ENCODE measurements at regions not wholly inside any gene's neighbourhood (a gene's known extent, or its start where the extent isn't known, plus 50 kb on each side); places are given as distances from the start of the nearest gene placed in this dataset.

GRCh38 chr6:21527731-21528130, 65.8 kb upstream of the SOX4 start:
- Histone ChIP-seq H3K9me3 (ENCODE audit: insufficient read depth, low read depth, low read length) (no peaks in the 10 kb centered on the region), H2AFZ (ENCODE audit: low read depth, low read length) (no peak overlapping the region), H3K79me2 (ENCODE audit: insufficient read depth, low read length) (no peaks in the 10 kb centered on the region), H3K4me2 (ENCODE audit: low read length) (no peak overlapping the region), H3K36me3 (ENCODE audit: insufficient read depth, low read length) (no peaks in the 10 kb centered on the region), H3K4me1 (ENCODE audit: insufficient read depth, low read length) (no peaks in the 10 kb centered on the region), H4K20me1 (ENCODE audit: insufficient read depth, low read length) (no peaks in the 10 kb centered on the region), H3K9ac (ENCODE audit: low read length) (no peak overlapping the region), H3K27ac (ENCODE audit: low read depth, low read length) (no peak overlapping the region), H3K4me3 (ENCODE audit: insufficient read depth, low read depth, low read length) (no peak overlapping the region), H3K27me3 (ENCODE audit: insufficient read depth, low read length) (no peaks in the 10 kb centered on the region)
- Mint-ChIP-seq H3K4me3 (ENCODE audit: unreplicated experiment) (no peak overlapping the region), H3K27me3 (ENCODE audit: low read depth, unreplicated experiment) (peaks cover 14% of the 10 kb centered on the region), H3K27ac (ENCODE audit: unreplicated experiment) (no peak overlapping the region), H3K4me1 (ENCODE audit: low read depth, unreplicated experiment) (no peaks in the 10 kb centered on the region), H3K9me3 (ENCODE audit: unreplicated experiment) (peaks cover 1% of the 10 kb centered on the region), H3K36me3 (ENCODE audit: low read depth, unreplicated experiment) (no peaks in the 10 kb centered on the region)
- FAIRE-seq = no peak
- TF ChIP-seq EZH2 (IDR thresholded peaks at IDR 0.05; ENCODE audit: insufficient read depth, low read length) = no peak
- no peak for TF ChIP-seq CTCF (IDR thresholded peaks at IDR 0.05; ENCODE audit: insufficient read depth, low read depth, low read length)
- DNase-seq (ENCODE audit: low read depth) = no peak

GRCh38 chr6:21529431-21529830, 64.1 kb upstream of the SOX4 start:
- Mint-ChIP-seq H3K27ac (ENCODE audit: unreplicated experiment) (no peak overlapping the region), H3K27me3 (ENCODE audit: low read depth, unreplicated experiment) (peaks cover 9% of the 10 kb centered on the region), H3K36me3 (ENCODE audit: low read depth, unreplicated experiment) (no peaks in the 10 kb centered on the region), H3K9me3 (ENCODE audit: unreplicated experiment) (peaks cover 1% of the 10 kb centered on the region), H3K4me3 (ENCODE audit: unreplicated experiment) (no peak overlapping the region), H3K4me1 (ENCODE audit: low read depth, unreplicated experiment) (peaks cover 9% of the 10 kb centered on the region)
- no peak overlapping the region for H3K9ac ChIP-seq (ENCODE audit: low read length)
- H3K9me3 ChIP-seq (ENCODE audit: insufficient read depth, low read depth, low read length) = no peaks in the 10 kb centered on the region
- H3K36me3 ChIP-seq (ENCODE audit: insufficient read depth, low read length) = no peaks in the 10 kb centered on the region
- FAIRE-seq (no peak), DNase-seq (ENCODE audit: low read depth) (no peak)
- H4K20me1 ChIP-seq (ENCODE audit: insufficient read depth, low read length) = no peaks in the 10 kb centered on the region
- H3K4me3 ChIP-seq (ENCODE audit: insufficient read depth, low read depth, low read length) = no peak overlapping the region
- no peak overlapping the region for H2AFZ ChIP-seq (ENCODE audit: low read depth, low read length)
- no peaks in the 10 kb centered on the region for H3K27me3 ChIP-seq (ENCODE audit: insufficient read depth, low read length)
- TF ChIP-seq CTCF (IDR thresholded peaks at IDR 0.05; ENCODE audit: insufficient read depth, low read depth, low read length) (no peak), EZH2 (IDR thresholded peaks at IDR 0.05; ENCODE audit: insufficient read depth, low read length) (no peak)
- no peaks in the 10 kb centered on the region for H3K4me1 ChIP-seq (ENCODE audit: insufficient read depth, low read length)
- H3K4me2 ChIP-seq (ENCODE audit: low read length) = no peak overlapping the region
- H3K27ac ChIP-seq (ENCODE audit: low read depth, low read length) = no peak overlapping the region
- no peaks in the 10 kb centered on the region for H3K79me2 ChIP-seq (ENCODE audit: insufficient read depth, low read length)

GRCh38 chr6:21531393-21531792, 62.2 kb upstream of the SOX4 start:
- Histone ChIP-seq H3K27me3 (ENCODE audit: insufficient read depth, low read length) (no peaks in the 10 kb centered on the region), H2AFZ (ENCODE audit: low read depth, low read length) (no peak overlapping the region), H3K9ac (ENCODE audit: low read length) (no peak overlapping the region), H3K79me2 (ENCODE audit: insufficient read depth, low read length) (no peaks in the 10 kb centered on the region), H3K4me1 (ENCODE audit: insufficient read depth, low read length) (no peaks in the 10 kb centered on the region), H3K4me2 (ENCODE audit: low read length) (no peak overlapping the region), H3K9me3 (ENCODE audit: insufficient read depth, low read depth, low read length) (no peaks in the 10 kb centered on the region), H3K27ac (ENCODE audit: low read depth, low read length) (no peak overlapping the region), H3K4me3 (ENCODE audit: insufficient read depth, low read depth, low read length) (no peak overlapping the region), H3K36me3 (ENCODE audit: insufficient read depth, low read length) (no peaks in the 10 kb centered on the region), H4K20me1 (ENCODE audit: insufficient read depth, low read length) (no peaks in the 10 kb centered on the region)
- no peak for FAIRE-seq
- TF ChIP-seq CTCF (IDR thresholded peaks at IDR 0.05; ENCODE audit: insufficient read depth, low read depth, low read length) (no peak), EZH2 (IDR thresholded peaks at IDR 0.05; ENCODE audit: insufficient read depth, low read length) (no peak)
- no peaks in the 10 kb centered on the region for H3K36me3 Mint-ChIP-seq (ENCODE audit: low read depth, unreplicated experiment)
- H3K9me3 Mint-ChIP-seq (ENCODE audit: unreplicated experiment) = peaks cover 1% of the 10 kb centered on the region
- H3K4me1 Mint-ChIP-seq (ENCODE audit: low read depth, unreplicated experiment) = peaks cover 9% of the 10 kb centered on the region
- DNase-seq (ENCODE audit: low read depth) = no peak
- no peak overlapping the region for H3K27ac Mint-ChIP-seq (ENCODE audit: unreplicated experiment)
- H3K4me3 Mint-ChIP-seq (ENCODE audit: unreplicated experiment) = no peak overlapping the region
- peaks cover 4% of the 10 kb centered on the region for H3K27me3 Mint-ChIP-seq (ENCODE audit: low read depth, unreplicated experiment)

Measured in astrocyte (in vitro differentiated cells and primary cell).